HG03280 (cell line): ENCODE measurements at regions not wholly inside any gene's neighbourhood (a gene's known extent, or its start where the extent isn't known, plus 50 kb on each side); places are given as distances from the start of the nearest gene placed in this dataset.
"Not testable (repeated sequence)": the region's sequence is repeated elsewhere in the genome, so short reads cannot be mapped to it uniquely, and the experiment has no call there.

Source experiments
- ATAC-seq: cut with Tn5 transposase; IDR thresholded peaks from one replicate; pipeline ENCODE4 v1.9.1; 2021; ENCODE audit warnings: mild to moderate bottlenecking, moderate library complexity; ENCODE audit not compliant: unreplicated experiment

DNA sequence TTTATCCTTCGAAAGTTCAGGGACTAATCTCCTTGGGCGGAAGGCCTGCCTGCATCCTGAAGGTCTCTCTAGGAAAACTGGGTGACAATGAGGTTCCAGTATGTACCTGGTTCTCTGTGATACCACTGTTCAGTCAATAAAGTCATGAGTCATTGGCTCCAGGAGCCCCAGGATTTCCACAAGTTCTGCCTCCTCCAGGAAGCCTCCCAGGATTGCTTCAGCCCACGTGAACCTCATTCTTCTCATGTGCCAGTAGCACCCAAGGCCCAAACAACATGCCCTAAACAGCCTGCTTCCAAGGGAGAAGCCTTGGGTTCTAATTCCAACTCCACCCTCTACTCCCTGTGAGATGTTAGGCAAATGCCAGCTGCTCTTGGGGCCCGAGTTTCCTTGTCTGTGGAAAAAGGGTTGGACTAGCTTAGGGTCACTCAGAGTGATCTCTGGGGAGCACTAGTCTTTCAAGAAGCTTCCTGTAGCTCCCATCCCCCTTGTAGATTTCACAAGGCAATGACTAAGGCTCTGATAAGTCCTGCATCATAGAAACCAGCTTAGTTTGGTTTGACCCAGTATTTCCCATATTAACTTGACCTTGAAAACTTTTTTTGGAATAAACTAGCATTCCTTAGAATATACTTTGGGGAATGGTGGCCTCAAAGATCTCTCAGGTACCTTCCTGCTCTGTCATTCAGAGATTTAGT is 118.3 kb upstream of the ATP2B2 start:
- no peak for ATAC-seq

DNA sequence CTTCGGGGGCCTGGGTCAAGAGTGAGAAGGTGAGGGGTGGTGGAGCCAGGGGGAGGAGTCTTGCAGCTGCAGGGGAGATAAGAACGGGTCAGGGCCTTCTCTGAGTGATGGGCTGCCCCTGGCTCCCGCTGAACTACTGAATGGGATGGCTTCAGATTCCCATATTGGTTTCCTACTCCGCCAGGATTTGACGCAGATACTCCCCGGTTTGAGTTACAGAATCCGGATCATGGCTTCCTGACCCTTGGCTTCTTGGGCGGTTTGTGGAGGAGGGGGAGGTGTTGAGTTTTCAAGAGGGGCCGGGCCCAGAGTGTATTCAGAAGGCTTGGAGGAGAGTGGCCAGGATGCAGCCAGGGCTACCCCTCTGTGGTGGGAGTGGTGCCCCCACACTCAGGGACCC is 119.9 kb upstream of the ATP2B2 start:
- ATAC-seq = no peak

DNA sequence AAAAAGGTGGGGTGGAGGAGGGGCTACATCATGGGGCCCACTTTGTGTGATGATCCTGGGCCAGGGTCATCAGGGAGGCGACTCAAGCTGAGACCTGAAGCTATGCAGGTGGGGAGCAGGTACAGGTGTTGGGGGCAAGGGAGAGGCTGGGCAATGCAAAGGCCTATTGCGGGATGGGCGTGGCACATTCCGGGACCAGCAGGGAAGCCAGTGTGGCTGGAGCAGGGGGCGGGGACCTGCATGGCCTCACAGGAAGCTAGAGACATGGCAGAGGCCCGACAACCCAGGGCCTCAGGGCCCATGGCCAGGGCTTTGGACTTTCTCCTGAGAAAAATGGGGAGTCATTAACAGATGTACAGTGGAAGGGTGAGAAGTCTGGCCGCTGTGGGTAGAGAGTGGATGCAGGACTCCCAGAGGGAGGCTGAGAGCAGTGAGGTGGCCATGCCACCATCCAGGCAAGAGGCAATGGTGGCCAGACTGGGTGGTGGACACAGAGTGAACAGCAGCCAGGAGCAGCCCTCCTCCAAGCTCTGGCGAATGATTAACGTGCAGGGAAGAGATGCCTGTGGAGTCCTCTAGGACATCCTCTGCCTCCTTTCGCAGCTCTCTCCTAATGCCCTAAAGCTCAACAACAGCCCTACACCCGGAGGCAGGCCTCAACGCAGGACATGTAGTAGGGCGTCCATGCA is 122.6 kb upstream of the ATP2B2 start:
- ATAC-seq = no peak

DNA sequence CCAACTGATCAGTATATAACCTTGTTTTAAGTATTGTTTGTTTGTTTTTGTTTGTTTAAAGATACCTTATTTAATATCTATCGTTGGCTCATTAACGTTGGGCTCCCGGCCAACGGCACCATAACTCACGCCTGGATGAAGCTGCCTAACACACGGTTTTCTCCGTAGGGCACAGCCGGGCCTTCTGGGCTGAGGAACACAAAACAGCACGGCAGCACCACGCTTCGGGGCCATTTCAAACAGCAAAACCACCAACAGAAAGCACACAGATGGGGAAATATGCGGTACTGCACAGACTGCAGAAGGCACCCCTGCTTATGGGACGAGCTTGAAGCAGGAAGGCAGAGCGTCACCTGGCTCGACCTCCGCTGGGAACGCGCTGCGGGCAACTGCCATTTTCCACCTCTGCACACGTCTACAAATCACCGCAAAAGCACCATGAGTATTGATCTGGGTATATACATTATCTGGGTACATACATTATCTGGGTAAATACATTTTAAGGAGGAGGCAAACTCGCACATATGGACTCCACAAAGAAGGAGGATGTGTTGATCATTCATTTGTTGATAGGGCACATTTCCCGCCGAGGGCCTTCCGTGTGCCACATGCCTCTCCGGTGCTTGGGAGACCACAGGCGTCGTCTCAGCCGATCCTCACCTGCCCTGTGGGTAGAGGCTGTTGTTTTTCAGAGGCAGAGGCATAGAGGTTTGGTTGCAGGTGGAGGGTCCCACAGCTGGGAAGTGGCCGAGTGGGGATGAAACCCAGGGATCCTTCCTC is 123.7 kb upstream of the ATP2B2 start:
- ATAC-seq = no peak

DNA sequence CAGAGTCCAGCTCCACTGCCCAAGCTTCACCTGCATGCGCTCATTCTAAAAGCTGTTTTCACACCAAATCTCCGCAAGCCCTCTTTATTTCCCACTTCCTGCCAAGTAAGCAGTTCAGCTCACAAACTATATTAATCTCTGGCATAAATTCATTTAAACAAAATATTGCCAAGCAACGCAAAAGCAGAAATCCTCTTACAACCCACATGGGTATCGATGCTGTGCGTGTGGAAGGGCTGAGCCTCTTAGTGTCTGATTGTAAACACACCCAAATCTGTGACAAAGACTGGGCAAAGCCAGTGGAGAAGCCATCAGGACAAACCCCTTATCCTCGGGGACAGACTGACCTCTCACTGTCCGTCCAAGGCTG is 124.3 kb upstream of the ATP2B2 start:
- ATAC-seq = no peak

DNA sequence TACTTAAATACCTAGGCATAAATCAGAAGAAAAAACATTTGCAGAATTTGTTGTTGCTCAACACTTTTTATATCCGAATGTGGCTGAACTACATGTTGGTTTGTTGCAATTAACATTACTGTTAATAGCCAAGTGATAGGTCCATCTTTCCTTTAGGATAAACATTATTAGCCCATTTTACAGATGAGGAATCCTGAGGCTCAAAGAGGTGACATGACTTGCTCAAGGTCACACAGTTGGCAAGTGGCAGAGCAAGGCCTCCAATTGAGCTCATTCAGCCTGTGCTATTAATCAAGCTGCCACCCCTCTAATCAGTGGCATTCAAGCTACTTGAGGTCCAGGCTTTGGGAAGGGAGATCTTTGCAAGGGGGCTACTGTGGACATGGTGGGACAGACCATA is 125.8 kb upstream of the ATP2B2 start:
- ATAC-seq = no peak

DNA sequence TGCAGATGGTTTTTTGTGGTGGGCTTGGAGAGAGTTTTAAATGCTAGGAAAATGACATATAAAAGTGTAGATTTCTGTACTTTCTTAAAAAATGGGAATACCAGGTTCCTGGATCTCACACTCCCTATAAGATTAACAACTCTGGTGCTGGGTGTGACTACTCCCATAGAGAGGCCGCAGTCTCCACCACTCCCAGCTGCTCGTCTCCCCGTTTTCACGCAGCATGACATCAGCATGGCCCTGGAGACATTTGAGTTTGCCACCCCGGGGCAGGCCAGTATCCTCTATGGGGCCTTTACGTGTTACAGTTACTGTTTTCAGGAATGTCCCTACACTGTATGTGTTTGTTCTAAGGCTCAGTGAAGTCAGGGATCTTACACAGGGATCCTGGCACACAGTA is 126.7 kb upstream of the ATP2B2 start:
- no peak for ATAC-seq

DNA sequence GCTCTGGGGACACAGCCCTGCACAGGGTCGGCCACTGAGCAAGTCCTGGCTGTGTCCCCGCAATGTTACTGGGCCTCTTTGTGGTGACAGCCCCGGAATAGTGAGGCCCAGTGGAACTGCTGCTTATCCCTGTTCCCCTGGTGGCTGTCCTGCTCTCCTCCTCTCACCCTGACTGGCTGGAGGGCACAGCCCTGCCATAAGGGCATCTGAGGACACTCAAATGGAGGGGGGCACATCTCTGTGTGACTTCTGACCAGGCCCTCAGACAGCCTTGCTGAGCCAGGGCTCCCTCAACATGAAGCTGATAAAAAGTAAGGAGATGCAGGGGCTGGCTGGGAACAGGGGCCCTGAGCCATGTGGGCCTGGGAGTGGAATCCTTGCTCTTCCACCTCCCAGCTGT is 127.4 kb upstream of the ATP2B2 start:
- no peak for ATAC-seq

DNA sequence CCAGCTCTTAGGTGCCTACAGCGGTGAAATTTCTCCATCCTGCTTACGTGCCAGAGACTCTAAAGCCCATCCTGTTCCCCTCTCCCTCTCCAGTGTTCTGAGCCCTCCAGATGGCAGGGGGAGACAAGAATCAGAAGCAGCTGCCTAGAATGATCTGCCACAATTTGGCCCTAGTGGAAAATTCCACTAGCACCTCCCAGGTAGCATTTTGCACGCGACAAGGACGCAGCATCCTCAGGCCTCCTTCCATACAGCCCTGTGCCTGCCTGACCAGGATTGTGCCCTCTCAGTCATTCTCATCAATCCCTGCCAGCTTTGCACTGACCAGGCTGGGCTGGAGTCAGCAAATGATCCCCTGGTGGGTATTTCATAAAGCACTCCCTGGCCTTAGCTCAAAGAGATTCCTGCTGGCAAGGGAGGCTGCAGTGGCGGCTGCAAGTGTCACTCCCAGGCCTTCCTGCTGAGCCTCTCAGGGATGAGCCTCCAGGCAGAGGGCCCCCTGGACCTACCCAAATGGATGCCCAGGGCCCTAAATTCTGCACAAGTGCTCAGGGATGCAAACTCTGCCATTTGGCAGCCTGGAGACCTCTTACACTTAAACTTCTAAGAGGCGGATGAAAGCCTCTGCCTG is 130.2 kb upstream of the ATP2B2 start:
- ATAC-seq = no peak

DNA sequence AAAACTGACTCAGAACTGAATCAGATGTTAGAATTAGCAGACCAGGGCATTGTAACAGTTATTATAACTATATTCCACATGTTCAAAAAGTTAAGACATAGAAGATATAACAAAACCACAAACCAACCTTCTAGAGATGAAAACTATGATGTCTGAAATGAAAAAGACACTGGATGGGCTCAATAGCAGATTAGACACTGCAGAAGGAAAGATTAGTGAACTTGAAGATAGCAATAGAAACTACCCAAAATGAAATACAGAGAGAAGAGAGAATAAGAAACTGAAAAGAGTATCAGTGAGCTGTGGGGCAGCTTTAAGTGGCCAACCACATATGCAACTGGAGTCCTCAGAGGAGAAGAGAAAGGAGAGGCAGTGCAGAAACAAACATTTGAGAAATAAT is 132.0 kb upstream of the ATP2B2 start:
- no peak for ATAC-seq

DNA sequence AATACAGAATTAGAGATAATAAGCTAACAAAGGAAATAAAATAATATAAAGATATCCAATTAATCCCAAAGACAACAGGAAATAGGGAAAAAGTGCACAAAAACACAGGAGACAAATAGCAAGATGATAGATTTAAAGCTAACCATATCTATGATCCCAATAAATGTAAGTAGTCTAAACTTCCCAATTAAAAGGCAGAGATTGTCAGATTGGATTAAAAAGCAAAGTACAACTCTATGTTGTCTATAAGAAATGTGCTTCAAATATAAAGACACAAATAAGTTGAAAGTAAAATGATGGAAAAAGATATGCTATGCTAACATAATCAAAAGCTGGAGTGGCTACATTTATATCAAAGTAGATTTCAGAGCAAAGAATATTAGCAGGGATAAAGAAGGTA is 133.1 kb upstream of the ATP2B2 start:
- ATAC-seq = no peak

DNA sequence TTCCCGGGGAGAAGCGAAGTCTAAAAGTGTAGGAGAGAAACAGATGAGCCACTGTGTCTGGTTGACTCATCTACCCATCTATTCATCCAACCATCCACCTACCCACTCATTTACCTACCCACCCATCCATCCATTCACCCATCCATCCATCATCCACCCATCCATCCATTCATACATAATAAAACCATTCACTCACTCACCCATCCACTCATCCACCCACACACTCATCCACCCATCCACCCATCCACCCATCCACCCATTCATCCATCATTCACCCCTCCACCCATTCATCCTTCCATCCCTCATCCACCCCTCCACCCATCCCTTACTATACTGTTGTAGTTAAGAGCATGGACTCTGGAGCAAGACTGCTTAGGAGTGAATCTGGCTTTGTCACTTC is 136.4 kb upstream of the ATP2B2 start:
- no peak for ATAC-seq

DNA sequence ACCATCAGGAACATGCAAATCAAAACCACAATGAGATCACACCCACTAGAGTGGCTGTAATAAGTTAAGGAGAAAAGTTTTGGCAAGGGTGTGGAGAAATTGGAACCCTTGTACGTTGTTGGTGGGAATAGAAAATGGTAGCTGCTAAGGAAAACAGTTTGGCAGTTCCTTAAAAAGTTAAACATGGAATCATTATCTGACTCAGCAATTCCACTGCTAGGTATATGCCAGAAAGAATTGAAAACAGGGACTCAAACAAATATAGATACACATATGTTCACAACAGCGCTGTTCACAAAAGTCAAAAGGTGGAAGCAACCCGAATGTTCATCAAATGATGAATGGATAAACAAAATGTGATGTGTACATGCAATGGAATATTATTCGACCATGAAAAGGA is 138.8 kb upstream of the ATP2B2 start:
- ATAC-seq = no peak

DNA sequence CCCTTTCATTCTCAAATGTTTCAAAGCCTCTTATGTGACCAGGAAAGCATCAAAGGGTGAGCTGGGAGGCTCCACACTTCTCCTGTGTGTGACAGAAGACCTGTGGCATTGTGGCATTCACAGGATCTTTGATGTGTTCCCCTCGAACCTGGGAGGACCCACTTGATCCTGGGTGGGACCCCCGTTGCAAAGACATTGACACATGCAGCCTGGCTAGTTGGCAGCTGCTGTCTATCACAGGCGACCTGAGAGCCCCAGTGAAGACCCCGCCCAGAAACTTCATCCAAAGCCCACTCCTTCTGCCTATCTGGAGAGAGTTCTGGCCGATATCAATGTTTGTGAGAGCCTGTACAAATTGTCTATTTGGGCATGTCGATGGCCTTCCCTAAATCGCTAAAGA is 140.4 kb upstream of the ATP2B2 start:
- no peak for ATAC-seq

DNA sequence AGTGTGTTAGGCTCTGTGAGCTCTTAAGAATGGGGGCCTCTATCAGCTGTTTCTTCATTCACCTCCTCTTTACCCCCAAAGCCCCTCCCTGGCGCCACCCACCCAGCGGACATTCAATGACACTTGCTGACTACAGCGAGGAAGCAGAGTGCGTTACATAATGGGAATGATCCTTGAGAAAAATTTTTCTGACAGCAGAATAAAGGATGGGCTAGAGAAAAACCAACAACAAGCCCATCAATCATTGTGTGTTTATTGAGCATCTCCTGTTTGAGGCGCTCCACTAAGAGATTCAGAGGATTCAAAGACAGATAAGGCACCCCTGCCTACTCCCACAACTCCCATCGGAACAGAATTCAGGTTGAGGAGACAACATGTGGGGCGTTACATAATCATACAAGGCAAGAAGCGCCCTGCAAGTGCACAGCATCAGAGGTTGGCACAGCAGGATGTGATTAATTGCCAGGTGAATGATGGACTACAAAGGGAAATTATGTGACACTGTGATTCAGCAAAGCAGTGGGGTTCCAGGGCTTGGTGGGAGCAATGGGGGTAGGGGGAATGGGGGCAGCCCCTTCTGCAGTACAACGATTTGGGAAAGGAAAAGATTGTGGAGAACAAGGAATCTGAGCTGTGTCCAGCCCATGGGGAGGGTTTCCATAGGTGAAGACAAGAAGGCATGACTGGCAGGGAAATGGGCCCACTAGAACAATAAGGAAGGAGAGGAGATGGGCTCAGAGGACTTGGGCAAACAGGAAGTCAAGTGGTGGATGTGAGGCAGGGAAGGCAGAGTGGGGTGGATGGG is 141.3 kb upstream of the ATP2B2 start:
- no peak for ATAC-seq

DNA sequence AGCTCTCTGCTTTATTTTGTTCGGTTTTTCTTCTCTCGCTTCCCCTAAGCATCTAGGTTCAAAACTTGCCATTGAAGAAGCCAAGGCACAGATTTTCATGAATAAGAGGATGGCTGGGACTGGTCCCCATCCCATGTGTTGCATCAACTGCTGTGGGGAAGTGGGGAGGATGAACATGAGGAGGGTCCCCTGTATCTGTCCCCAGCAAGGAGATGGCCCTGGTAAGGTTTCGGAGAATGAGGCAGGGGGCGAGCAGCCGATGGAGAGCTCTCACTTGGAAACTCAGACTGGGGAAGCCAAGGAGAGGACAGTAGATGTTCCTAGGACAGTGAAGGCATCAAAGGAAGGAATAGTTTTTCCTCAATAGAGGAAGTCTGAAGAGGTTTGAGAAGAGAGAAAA is 142.0 kb upstream of the ATP2B2 start:
- ATAC-seq = no peak

DNA sequence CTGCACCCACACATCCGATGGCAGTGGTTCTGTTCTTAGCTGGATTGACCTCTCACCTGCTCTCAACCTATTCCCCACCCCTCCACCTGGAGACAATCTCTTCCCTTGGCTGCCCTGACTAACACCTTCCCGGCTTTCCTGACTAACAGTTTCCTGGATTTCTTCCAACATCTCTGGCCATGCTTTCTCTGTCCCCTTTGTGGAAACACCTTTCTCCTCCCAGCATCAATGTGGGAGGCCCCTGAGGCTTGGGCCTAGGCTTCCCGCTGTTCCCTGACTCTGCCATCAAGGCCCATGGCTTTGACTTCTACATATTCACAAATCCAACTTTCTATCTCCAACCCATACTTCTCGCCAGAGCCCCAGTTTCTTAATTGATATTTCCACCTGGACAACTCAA is 142.8 kb upstream of the ATP2B2 start:
- ATAC-seq = no peak

DNA sequence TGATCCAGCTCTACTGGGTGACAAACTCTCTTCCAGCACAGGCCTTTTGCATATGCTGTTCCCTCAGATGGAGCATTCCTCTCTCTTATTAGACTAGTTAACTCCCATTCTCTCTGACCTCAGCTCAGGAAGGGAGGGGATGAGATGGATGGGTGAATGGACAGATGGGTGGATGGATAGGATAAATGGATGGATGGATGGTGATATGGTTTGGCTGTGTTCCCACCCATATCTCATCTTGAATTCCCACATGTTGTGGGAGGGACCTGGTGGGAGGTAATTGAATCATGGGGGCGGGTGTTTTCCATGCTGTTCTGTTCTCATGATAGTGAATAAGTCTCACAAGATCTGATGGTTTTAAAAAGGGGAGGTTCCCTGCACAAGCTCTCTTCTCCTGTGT is 144.1 kb upstream of the ATP2B2 start:
- not testable (repeated sequence) for ATAC-seq

DNA sequence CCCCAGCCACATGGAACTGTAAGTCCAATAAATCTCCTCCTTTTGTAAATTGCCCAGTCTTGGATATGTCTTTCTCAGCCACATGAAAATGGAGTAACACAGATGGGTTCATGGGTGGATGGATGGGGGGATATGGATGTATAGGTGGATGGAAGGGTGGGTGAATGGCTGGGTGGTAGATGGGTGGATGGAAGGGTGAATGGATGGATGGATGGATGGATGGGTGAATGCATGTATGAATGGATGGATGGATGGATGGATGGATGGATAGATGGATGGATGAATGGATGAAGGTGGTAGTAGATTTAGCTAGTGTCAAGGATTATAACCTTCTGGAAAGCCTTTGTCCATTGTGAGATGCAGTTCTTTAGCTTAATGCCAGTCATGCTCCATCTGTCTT is 146.1 kb upstream of the ATP2B2 start:
- no peak for ATAC-seq

DNA sequence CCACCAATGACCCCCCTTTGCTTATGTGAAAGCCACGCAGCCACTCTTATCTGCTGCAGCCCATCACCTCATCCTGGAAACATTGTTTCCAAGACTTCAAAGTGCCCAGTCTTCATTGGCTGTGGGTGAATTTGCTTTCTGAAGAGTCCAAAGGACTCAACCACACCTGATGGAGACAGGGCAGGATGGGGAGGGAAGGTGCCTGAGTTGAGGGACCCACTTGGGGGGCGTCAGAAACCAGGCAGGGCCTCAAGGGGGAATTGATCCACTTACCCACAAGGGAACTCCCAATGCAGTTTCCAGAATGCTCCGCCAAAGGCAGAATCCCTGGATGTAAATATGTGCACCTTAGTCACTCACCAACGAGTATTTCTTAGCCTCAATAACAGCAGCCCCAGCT is 147.9 kb upstream of the ATP2B2 start:
- no peak for ATAC-seq
